ENCODE measurements at regions not wholly inside any gene's neighbourhood (a gene's known extent, or its start where the extent isn't known, plus 50 kb on each side); places are given as distances from the start of the nearest gene placed in this dataset.

DNA sequence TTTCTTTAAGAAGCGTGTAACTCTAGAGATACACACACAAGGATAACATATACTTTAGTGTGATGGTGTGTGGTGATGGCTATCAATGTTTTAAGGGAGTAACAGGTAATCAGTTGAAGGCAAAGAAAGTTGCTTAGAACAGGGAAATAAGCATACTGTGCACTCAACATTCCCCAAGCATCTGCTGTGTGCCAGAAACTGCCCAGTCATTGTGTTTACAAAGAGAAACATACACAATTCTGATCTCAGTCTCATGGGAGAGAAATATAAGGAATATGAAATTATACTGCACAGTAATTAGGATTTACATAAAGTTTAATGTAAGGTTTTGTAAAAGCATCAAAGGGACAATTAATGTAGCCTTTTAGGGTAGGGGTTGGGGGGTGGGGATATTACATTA is 224.1 kb upstream of the TYRP1 start:
- TF ChIP-seq CTCF (IDR thresholded peaks at IDR 0.05) (no peak), ZFP36 (IDR thresholded peaks at IDR 0.05; ENCODE audit: borderline replicate concordance, partially characterized antibody) (no peak), PBX3 (IDR thresholded peaks at IDR 0.05) (no peak), SMC3 (IDR thresholded peaks at IDR 0.05) (no peak), EP300 (IDR thresholded peaks at IDR 0.05) (no peak), PHF8 (IDR thresholded peaks at IDR 0.05; ENCODE audit: borderline replicate concordance, low read depth) (no peak), ATOH8 (CRISPR knock-in tag; IDR thresholded peaks at IDR 0.05; ENCODE audit: low read depth) (no peak), MYC (IDR thresholded peaks at IDR 0.05; ENCODE audit: borderline replicate concordance, low read length) (no peak)

All from A549 (cell line).